NOMO-1 treated with DMSO at 0.1 percent for 48 hours (cell line): ENCODE measurements at regions not wholly inside any gene's neighbourhood (a gene's known extent, or its start where the extent isn't known, plus 50 kb on each side); places are given as distances from the start of the nearest gene placed in this dataset.

Experiments used
- DNase-seq: peaks from one replicate; lab custom pipeline; 2025; ENCODE audit not compliant: unreplicated experiment; lab: John Stamatoyannopoulos, UW

DNA sequence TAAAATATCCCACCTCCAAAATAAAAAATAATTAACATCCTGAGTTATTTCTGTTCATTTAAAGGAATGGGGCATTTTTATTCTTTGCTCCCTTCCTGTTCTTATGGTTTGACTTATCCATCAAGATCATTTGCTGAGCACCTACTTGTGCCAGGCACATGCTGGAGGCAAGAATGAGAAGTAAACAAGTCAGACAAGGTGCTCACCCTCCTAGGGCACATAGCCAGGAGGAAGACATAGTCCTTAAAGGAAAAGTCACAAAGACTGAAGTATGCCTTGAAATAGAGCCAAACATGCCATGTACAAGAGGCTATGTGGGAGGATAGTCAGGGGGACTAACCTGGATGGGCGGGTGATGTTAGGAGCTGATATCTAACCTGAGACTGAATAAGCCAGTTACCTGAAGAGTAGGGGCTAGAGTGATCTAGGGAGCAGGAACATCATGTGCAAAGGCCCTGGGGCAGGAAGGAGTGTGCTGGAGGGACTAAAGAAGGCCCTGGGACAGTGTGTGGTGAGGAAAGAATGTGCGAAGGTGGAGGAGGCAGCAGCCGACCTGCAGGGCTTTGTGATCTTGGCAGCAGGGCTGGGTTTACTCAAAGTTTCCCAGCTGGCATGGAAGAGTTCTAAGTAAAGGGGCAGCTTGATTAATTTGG lies 233.5 kb downstream of the MATN1 start:
- no peak for DNase-seq

DNA sequence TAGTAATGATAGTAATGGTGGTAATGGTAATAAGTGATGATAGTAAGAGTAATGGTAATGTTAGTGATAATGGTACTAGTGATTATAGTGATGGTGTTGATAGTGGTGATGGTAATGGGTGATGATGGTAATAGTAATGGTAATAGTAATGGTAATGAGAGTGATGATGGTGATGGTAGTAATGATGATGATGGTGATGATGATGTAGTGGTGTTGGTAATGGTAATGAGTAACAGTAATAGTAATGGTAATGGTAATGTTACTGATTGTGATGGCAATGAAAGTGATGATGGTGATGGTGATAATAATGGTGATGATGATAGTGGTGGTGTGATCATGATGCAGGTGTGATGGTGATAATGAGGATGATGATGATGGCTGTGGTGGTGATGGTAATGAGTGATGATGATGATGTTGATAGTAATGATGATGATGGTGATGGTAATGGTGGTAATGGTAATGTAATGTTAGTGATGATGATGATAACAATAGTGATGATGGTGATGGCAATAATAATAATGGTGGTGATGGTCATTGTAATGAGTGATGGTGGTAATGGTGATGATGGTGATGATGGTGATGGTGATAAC lies 235.0 kb downstream of the MATN1 start:
- DNase-seq: no peak

DNA sequence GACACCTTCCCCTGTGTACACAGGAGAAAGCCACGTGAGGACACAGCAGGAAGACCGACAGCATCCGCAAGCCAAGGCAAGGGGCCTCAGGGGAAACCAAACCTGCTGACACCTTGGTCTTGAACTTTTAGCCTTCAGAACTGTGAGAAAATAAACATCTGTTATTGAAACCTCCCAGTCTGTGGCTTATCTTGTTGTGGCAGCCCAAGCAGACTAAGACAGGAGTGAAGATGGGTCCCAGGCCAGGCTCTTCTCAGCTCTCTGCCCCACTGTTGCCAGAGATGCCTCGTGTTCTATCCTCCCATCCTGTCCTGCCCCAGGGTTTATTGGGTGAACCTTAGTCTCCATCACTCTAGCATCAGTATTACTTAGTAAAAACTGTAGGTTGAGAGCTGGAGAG lies 236.3 kb downstream of the MATN1 start:
- no peak for DNase-seq

DNA sequence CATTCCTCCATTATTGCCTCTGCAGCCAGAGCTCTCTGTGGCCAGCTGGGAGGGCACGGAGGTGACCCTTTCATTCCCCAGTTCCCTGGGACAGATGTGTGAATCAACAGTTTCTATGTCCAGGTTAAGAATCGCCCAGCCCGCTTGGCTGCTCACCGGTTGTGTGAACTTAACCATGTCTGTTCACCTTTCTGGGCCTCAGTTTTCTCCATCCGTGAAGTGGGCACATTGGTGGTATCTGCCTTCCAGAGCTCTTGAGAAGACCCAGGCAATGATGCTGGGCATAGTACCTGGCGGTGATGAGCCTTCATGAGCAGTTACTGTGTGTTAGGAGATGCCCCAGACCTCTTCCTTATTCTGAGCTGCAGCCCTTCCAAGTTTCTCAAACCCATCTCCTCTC lies 238.3 kb downstream of the MATN1 start:
- DNase-seq: no peak

DNA sequence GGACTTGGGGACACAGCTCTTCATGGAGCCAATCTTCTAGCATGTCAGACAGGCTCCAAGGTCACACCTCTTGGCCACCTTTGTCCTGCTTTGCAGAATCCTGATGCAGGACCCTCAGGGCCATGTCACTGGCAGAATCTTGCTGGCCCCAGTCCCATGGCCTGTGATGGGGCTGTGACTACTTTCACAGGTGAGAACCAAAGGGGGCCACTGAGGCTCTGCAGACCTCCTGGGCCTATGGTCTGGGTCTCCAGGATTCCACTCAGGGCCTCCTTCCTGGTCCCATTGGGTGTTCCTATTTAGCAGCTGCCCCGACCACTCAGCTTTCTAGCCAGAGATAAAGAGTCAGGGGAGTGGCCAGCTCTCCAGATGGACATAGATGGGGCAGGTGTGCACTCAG lies 238.7 kb downstream of the MATN1 start:
- no peak for DNase-seq

DNA sequence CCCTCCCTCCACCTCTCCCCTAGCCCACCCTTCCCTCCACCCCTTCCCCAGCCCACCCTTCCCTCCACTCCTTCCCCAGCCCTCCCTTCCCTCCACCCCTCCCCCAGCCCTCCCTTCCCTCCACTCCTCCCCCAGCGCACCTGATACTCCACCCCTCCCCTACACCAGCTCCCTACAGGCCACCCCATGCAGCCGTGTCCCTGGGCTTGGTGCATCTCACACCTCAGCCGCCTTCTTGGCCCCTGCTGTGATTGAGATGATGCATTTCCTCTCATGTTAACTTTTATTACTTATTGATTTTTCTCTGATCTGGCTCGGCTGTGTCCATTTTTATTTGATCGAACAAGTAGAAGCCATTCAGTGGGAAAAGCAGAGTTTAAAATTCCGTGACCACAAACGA lies 243.8 kb downstream of the MATN1 start:
- no peak for DNase-seq

DNA sequence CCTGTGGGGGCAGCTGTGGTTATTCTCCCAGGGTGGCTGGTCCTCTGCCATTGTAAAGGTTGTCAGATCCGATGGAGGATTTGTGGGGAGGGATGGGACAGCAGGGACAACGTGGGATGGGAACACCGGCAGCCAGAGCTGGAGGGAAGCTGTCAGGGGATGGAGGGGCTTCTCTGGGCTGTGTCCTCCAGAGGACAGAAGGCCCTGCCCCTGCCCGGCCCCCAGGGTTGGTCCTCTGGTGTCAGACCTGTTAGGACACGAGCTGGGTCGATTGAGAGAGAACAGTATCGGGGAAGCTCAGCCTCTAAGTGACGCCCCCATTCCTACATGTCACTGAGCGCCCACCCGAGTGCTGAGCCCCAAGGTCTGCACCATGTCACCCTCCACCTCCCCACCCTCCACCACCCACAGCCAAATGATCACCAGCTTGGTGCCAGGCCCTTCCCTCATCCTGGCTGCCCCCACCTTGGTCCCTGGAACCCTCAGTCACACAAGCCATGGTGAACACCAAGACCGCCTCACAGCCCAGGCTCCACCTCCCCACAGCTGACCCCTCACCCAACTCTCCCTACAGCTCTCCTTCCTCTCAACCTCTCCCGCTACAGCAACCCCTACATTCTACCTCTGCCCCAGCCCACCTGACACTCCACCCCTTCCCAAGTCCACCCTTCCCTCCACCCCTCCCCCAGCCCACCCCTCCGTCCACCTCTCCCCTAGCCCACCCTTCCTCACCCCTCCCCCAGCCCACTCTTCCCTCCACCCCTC lies 244.4 kb downstream of the MATN1 start:
- no peak for DNase-seq

DNA sequence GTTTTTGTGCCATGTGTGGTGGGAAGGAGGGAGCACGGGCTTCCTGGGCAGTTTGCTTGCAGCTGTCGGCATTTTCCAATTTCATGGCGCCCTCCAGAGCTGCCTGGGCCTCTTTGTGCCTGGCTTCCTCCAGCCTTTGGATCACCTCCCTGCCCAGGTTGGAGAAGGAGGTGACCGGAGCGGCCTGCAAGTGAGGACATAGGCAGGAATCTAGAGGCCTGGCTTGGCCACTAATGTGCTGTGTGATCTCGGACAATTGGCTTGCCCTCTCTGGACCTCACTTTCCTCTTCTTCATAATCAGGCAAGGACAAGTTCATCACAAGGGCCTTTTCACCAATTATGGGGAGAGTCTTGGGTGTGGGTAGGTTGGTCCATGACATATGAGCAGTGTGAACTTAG lies 245.1 kb downstream of the MATN1 start:
- no peak for DNase-seq

DNA sequence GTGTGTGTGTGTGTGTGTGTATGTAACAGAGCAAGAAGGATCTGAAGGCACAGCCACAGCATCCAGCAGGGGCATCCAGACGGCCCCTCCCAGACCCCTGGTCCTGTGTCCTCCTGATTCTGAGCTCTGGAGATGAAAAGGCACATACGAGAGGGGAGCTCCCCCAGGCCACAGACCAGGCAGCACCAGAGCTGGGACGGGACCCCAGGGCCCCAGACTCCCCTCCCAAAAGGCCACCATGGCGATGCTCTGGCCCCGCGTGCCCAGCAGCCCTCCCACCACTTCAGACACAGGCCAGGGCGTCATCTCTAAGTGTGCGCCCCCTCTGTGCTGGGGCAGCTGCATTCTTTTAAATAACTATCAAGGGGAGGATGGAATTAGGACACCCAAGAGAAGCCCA lies 245.8 kb downstream of the MATN1 start:
- DNase-seq: no peak

DNA sequence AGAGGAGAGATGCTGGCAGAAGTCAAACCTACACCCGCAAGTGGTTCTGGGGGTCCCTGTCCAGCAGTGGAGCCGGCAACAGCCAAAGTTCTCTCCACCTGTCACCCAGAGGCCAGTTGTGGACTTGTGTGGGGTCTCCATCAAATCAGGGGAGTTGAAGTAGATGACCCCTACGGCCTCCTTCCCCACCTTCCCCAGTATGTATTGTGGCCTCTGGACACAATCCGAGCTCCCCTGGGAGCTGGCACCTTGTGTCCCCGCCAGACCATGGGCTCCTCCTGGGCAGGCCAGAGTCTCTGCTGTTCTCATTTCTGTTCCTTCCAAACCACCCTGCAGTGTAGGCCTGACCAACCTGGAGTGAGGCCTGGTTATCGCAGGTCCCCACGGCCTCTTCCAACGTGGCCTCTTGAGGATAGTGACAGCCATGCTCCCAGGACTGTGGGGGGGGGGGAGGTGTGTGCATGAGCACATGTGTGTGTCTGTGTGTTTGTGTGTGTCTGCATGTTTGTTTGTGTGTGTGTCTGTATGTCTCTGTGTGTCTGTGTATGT lies 246.4 kb downstream of the MATN1 start:
- DNase-seq: no peak

DNA sequence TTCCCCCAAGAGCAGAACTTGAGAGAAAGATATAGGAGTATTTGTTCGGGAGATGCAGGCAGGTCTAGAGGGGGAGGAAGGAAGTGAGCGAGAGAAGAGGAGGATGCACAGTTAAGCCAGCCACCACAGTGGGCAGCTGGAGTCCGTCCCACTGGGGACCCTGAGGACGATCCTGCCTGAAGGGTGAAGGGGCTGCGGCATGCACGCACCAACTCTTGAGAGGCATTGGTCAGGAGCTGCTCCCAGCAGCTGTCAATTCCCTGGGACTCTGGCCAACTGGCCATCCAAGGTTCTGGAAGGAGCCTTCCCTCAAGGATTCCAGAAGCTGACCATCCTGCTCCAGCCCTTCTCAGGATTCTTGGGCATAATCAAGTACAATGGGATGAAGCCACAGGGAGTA lies 246.9 kb downstream of the MATN1 start:
- DNase-seq: no peak

DNA sequence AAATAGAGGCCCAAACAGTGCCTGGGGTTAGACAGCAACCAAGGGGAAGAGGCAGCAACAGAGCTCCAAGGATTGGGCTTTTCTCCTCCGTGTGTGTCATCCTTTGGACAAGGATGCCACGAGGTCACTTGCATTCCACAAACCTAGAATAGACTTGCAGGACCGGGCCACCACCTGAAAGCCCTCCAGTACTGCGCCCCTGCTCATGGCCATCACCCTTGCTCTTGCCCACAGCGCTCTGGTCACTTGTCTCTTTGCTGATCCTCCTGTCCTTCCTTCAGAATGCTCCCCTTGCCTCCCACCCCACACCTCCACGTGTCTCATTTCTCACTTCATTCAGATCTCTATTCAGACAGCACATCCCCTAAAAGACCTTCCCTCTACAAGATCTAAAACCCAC lies 247.4 kb downstream of the MATN1 start:
- DNase-seq: no peak

DNA sequence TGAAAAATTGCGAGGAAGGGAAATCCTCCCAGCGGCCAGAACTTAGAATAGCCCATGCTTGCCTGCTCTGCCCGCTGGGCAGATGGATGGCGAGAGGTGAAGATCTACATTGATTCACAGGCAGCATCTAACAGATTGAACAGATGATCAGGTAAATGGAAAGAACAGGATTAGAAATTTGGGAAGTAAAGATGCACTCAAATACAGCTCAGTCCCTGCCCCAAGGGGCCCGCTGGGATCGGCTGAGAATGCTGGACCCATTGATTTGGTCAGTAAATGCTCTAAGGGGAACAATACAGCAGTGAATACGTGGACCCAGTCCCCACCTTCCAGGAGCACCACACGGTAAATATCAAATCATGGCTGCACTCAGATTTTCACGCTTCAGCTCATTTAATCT lies 248.2 kb downstream of the MATN1 start:
- DNase-seq: no peak

DNA sequence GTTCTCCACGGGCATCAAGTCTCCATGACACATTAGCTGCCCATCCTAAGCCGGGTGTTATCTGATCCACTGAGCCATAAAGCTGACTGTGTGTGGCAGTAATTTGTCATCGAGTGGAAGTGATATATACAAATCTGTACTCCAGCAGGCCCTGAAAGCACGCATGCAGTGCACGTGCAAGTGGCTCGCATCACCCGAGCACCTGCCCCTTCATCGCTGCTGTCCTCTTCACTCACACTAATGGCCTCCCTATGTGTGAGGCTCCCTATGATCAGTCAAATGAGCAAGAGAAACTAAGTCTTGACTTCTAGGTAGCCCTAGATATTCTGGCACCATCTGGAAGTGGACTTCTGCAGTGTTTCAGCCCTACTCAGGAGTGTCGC lies 248.6 kb downstream of the MATN1 start:
- no peak for DNase-seq

DNA sequence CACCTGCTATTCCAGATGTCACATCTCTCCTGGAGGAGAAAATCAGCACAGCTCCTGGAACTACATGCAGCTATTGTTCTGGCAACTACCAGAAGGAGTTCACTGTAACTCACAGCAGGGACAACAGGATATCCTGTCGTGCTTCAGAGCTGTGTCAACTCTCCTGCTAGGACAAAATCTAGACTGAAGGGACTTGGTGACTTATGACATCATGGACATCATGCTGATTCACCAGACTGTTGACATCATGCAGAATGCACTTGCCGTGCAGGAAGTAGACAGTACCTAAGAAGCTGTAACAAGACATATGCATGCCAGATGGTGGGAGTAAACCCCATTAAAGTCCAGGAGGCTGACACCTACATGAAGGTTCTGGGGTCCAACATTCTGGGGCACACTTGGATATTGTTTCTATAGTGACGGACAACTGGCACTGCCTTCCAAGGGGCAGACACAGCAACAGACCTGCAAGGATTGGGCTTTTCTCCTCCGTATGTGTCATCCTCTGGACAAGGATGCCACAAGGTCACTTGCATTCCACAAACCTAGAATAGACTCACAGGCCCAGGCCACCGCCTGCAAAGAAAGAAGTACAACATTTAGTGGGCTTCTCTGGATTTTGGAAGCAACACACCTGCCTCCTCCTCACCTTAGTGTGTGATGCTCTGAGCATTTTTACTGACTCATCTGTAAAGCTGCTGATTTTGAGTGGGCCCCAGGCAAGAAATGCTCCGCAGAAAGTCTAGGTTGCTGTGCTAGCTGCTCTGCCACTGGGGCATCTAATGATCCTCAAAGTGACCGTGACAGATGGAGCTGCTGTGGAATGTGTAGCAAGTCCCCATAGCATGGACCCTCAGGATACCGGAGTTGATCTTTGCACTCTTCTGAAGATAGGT lies 249.2 kb downstream of the MATN1 start:
- no peak for DNase-seq

DNA sequence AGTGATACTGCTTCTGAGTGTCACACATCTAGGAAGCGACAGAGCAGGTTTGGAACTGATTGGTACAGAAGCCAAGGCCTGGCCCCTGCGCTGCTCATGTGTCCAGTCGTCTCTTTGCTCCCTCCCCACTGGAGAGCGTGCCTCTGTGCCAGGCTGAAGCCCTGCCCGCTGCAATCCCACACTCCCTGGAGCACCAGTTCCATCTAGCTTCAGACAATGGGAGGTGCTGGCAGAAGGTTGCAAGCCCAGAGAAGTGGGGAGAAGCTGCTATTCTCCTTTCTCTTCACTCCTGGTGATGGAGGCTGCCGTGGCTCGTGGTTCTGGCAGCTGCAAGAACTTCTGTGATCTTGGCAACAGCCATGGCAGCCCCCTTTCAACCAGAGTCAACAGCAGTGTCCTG lies 250.9 kb downstream of the MATN1 start:
- no peak for DNase-seq

DNA sequence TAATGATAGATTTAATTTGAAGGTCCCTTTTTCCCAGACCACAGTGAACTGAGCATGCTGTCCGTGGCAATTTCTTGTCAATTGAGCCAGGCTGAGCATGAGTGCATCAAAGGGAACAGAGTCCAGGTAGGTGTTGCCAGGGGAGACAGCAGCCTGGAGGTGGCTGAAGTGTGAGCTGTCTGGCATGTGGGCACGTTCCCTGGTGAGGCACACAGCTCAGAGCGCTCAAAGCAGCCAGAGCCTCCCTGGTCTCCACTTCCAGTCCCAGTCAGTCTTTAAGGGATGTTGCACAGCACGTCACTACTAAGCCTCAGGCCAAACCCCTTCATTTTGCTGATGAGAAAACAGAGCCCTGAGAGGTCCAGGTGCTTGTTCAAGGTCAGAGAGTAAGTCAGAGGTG lies 251.4 kb downstream of the MATN1 start:
- DNase-seq: no peak

DNA sequence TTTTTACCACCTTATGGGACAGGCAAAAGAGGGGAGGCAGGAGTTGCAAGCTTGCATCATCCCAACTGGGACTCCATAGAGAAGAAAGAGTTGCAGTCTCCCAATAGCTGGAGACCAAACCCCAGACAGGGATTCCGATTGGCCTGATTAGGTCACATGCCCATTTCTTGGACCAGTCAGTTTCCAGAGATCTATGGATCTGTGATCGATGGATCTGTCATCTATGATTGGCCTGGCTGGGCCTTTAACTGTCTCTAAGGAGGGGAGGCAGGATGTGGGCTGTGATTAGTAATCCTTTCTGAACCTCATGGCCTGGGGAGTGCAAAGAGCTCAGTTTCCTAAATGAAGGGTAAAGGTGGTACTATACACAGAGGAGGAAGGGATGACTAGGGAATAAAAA lies 252.1 kb downstream of the MATN1 start:
- no peak for DNase-seq

DNA sequence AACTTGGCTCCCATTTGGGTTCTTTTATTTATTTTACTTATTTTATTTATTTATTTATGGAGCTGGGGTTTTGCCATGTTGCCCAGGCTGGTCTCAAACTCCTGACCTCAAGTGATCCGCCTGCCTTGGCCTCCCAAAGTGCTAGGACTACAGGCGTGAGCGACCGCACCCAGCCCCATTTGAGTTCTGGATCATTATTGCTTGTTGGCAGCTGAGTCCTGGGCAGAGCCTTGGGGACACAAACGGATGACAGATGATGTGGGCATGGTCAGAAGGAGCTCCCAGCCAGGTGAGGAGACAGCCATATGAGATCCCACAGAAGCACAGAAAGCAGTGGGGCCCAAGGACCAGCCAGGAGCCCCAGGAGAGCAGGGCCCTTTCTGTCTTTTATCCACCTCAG lies 254.0 kb downstream of the MATN1 start:
- DNase-seq: no peak

DNA sequence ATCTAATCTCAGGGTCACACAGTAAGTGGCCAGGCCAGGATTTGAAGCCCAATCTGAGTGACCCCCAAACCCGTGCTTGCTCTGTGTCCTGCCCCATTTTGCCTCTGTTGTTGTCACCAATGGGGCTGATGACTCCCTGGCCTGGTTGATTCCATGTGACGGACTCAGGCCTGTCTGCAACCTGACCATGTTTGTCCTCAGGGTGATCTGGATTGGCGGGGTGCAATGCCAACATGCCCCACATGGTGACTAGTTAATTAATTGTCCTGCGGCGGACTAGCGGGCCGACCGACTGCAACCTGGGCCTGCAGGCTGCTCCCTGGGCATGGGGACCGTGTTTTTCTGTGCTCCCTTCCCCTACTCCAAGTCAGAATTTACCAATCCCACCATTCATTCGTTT lies 256.3 kb downstream of the MATN1 start:
- no peak for DNase-seq

DNA sequence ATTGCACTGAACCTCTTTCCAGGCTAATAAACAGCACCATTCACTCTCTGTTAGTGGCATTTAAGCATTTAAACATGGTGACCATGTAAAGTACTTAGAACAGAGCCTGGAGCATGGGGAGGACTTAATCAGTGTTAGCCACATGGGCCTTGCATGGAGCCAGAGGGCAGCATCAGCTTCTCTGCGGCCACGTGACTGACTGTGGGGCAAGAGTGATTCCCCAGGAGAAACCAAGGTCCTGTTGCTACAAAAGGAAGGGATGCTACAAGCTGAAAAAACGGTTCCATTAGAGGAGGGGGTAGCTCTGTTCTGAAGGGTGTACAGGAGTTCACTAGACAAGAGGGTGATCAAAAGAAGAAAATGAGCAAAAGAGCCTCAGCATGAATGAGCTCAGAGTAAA lies 256.8 kb downstream of the MATN1 start:
- no peak for DNase-seq
